Fibroblast of villous mesenchyme (primary cell): ENCODE measurements at regions not wholly inside any gene's neighbourhood (a gene's known extent, or its start where the extent isn't known, plus 50 kb on each side); places are given as distances from the start of the nearest gene placed in this dataset.

Experiments
- DNase-seq: peaks from one replicate; pipeline ENCODE4 v3.0.0-alpha.2; 2010; ENCODE audit warnings: low read depth
- H3K4me3 ChIP-seq: 2 replicates; pipeline ENCODE4 v1.5.1; 2011; ENCODE audit warnings: low read depth, mild to moderate bottlenecking, low read length
- TF ChIP-seq, protein P1 (sequence below): IDR thresholded peaks from 2 replicates; pipeline ENCODE4 v1.5.1; 2012; ENCODE audit warnings: low read depth, mild to moderate bottlenecking, low read length; ENCODE audit not compliant: insufficient read depth

DNA sequence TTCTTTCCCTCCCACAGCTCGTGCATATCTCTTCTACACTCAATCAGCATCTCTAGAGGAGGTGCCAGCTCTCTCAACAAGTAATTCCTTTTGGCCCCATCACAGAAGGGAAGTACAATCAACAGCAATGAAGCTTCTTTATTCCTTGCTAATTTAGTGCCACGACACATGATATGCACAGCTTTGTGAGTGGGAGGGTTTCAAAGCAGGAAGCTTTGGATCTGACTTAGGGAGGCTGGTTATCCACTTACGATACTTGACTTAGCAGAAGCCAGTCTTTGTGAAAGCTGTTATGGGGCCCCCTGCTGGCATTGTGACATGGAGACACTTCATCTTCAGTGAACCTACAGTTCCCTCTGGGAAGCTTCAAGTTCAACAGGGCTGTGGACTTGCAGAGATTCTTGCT is 81.0 kb downstream of the TMEM100 start:
- TF ChIP-seq, protein P1, sequence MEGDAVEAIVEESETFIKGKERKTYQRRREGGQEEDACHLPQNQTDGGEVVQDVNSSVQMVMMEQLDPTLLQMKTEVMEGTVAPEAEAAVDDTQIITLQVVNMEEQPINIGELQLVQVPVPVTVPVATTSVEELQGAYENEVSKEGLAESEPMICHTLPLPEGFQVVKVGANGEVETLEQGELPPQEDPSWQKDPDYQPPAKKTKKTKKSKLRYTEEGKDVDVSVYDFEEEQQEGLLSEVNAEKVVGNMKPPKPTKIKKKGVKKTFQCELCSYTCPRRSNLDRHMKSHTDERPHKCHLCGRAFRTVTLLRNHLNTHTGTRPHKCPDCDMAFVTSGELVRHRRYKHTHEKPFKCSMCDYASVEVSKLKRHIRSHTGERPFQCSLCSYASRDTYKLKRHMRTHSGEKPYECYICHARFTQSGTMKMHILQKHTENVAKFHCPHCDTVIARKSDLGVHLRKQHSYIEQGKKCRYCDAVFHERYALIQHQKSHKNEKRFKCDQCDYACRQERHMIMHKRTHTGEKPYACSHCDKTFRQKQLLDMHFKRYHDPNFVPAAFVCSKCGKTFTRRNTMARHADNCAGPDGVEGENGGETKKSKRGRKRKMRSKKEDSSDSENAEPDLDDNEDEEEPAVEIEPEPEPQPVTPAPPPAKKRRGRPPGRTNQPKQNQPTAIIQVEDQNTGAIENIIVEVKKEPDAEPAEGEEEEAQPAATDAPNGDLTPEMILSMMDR: peak; percentile 82
- peak; percentile 82 for DNase-seq
- H3K4me3 ChIP-seq: no peak overlapping the region

DNA sequence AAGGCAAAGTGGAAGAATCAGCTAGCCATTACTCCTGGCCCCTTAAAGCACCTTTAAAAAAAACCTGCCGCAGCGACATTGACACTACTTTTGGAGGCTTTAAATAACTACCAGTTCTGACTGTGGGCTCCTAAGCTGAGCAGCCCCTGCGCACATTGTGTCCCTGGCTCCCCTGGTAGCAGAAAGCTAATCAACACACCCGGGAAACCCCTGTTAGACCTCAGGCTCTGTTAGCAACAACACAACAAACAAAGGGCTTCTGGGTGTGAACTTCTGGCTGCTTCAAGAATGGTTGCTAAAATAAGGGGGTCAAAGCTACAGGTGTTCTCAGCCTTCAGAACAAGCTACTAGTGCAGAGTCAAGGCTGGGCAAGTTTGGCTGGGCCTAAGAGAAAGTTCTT is 83.6 kb downstream of the TMEM100 start:
- no peak overlapping the region for H3K4me3 ChIP-seq
- no peak for DNase-seq
- TF ChIP-seq, protein P1: no peak

DNA sequence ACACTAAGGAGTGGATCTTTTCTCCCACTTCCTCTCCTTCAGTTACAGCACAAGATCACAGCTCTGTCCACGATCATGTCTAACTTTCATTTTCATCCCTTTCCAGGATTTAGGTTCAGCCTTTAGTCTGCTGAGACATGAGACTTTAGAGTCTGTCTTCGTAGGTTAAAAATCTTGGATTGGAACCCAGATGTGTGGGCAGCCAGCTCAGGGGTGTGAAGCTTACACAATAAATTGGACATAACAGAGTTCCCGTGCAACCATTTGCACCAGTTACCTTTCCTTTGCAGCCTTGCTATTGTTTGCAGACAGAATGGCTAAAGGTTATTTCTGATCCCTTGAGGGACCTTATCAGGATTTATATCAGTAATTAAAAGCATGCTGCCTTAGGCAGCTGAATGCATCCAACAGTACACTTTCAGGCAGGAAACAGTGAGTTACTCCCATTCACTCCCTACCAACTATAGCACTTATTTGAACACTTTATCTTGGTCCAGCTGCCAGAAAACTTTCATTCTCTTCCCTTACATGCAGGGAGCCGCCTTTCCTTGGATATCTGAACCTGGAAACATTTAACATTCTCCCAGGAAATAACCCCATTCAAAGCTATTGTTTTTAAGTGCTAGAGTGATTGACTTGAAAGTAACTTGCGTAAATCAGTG is 87.3 kb downstream of the TMEM100 start:
- H3K4me3 ChIP-seq: peak overlapping the region; percentile 5
- peak; percentile 54 for DNase-seq
- TF ChIP-seq, protein P1: no peak

DNA sequence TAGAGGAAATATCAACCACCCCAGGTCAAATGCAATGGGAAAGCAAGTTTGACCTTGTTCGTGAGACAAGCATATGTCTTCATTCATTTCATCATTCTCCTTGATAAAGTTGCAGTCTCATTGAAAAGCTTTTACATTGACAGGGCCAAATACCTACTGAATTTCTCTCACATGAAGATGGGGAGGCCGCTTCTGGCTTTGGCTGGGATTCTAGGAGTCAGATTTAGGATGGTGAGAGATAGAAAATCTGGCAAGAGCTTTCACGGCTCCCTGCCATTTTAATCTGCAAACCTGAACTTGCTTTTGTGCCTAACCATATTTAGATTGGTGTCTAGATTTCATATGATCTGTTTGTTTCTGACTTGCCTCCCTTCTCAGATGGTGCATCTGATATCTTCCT is 88.0 kb downstream of the TMEM100 start:
- no peak overlapping the region for H3K4me3 ChIP-seq
- no peak for DNase-seq

DNA sequence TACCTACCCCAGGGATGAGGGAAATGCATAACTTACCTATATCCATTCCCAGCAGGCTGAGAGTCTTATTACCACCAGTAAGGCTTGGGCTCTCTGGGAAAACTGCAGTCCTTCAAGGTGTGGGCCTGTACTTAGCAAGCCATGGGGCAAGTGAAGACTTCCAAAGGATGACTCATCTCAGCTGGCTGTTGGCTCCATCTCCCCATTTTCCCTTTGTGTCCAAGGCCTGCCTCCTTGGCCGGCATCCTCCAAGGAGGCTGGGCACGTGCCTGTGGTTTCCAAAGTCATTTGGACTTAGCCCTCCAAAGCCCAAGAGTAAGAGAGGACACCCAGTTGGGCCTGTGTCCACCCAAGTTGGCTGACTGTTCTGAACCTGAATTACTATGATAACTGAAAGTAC is 89.8 kb downstream of the TMEM100 start:
- no peak for DNase-seq
- TF ChIP-seq, protein P1: no peak
- H3K4me3 ChIP-seq: no peak overlapping the region

More for the DNA sequence above, 88.0 kb downstream of the TMEM100 start:
- TF ChIP-seq, protein P1: no peak

DNA sequence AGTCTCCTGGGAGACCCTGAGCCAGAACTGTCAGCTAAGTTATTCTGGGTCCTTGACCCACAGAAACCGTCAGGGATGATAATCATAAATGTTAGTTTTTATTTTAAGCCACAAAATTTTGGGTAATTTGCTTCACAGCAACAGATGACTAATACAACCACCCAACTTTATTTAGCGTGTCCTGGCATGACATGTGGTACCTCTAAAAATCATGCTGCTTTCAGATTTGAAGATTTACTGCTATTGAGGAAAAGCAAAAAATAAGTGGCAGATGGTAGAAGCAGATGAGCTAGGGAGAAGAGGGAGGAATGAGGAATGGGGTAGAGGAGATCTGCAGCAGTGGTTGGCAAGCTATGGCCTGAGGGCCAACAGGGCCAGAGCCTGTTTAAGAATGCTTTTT is 90.4 kb downstream of the TMEM100 start:
- DNase-seq: no peak
- no peak overlapping the region for H3K4me3 ChIP-seq
- TF ChIP-seq, protein P1: no peak

DNA sequence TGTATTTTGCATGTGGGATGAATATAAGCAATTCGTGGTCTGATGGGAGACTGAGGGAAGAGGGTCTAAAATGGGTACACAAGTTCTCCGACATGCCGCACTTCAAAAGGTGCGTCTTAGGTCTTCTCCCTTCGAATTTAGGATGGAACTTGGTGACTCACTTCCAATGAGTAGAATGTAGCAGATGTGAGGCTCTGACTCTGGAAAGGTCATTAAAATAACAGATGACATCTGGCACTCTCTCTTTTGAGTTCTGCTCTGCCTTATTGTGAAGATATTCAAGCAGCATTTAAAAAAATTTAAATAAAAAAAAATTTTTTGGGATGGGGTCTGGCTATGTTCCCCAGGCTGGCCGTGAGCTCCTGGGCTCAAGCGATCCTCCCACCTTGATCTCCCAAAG is 92.7 kb downstream of the TMEM100 start:
- H3K4me3 ChIP-seq: no peak overlapping the region
- TF ChIP-seq, protein P1: no peak
- DNase-seq: no peak
